ENCODE measurements at regions not wholly inside any gene's neighbourhood (a gene's known extent, or its start where the extent isn't known, plus 50 kb on each side); places are given as distances from the start of the nearest gene placed in this dataset.
"Not testable (repeated sequence)": the region's sequence is repeated elsewhere in the genome, so short reads cannot be mapped to it uniquely, and the experiment has no call there.

DNA sequence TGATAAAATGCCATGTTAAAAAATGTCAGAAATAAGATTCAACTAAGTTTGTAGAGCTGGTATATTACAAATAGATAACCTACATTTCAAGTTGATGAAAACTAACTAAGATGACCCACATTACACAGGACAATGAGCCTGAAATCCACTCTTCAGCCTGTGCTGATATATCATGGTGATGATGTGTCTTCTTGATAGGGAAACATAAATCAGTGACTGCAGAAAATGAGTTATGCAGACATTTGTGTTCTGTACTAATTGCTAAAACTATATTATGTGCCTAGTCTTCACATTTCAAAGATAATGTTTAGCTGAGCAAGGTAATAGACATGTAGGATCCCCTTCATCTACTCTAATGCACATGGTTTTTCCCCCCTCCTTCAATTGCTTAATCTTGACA is 331.6 kb upstream of the F9 start:
- DNase-seq: no peak

DNA sequence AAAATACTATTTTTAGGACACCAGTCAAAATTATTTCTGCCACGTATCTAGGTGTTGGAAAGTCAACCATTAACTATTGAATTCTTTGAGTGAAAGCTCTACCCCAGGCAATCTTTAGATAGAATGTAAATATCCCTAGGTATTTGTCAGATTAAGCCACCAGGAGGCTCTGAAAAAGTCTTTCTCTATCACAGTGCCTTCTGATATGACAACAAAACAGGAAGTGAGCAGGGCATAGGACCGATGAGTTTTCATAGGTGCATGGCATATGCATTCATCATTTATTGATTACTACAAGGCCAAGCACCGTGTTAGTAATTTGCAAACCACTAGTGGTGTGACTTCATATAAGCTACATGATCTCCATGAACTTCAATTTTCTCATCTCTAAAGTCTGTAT is 333.6 kb upstream of the F9 start:
- DNase-seq: no peak

- DNase-seq: no peak
Measured at GRCh38 chrX:139194571-139195280, 335.8 kb upstream of the F9 start.

DNA sequence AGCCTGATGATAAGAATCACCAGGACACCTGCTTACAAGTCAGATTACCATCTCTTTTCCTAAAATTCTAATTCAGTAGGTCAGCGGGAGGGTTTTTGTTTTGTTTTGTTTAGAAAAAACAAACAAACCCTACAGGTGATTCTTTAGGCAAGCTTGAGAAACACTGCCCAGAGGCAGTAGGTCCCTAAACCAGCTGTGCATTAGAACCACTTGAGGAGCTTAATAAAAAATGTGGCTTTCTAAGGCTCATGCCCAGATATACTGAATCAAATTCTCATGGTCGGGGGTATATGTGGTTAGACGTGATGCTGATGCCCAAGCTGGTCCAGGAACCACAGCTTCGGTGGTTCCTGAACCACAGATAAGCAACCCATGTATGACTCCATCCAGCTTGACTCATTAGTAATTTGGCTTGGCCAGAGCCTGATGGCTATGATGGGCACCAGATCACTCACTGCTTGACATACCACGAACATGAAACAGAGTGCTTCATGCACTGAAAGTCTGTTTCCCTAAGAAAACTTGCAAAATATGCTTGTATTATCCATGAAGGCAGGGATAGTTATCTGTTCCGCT is 338.1 kb upstream of the F9 start:
- no peak for DNase-seq

GRCh38 chrX:139191746-139192385 is 338.7 kb upstream of the F9 start:
- DNase-seq: no peak

DNA sequence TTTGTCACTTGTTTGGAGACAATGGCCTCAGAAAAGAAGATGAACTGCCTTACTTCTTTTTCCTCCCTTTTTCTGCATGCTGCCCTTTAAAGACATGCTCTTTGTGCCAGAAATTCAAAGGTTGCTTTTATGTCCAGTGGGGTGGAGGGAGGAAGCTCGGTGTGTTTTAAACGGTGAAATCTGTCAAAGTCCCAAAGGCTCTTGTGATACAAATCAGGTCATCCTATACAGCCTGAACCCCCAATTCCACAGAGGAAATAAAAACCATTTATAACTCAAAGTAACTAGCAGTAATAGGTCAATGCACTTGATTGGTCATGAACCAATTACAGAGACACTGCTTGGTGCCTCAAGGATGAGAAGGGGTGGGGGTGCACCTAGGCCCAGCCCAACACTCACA is 339.3 kb upstream of the F9 start:
- no peak for DNase-seq

DNA sequence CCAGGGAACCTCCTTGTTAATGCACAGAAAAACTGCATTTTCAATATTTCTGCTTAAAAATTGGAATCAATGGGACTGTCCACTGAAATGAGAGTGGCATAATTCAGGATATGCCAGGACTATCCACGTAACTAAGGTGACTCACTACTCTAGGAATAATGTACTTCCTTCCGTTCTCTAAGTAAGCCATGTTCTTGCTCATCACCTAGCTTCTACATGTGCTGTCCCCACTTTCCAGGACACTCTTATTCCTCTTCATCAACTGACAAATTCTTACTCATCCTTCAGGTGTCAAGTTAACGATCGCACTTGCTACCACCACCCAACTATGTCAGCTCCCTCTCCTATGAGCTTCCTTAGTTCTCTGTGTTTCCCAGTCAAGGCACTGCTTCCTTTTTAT is 342.8 kb upstream of the F9 start:
- DNase-seq: no peak

DNA sequence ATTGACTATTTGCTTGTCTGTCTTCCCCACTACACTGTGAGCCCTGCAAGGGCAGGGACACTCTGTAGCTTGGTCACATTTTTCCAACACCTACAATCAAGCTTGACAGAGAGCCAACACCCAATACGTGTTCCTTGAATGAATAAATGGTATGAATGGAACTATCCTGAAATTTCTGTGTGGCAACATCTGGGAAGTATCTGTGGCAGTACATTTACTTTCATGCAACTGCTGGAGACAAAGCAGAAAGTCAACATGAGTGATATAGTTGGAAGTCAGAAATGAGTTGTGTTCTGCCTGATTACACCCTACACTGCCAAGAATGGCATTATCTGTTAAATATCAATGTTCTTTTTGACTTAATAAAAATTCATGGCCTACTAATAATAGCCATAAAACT is 343.5 kb upstream of the F9 start:
- DNase-seq: no peak

DNA sequence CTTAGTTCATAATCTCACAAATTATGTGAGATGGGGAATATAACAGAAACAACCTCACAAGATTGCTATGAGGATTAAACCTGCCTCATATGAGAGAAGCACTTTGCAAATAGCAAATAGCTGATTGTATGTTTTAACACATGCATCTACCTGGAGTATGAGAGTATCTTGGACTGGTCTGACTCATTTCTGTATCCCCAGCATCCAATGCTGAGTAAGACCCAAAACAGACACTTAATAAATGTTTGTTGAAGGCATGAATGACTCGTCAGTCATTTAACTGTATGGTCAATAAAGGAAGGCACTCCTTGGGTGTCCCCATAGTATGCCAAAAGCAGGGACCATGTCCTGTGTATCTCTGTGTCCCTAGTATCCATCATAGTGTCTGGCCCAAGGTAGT is 350.9 kb upstream of the F9 start:
- no peak for DNase-seq

DNA sequence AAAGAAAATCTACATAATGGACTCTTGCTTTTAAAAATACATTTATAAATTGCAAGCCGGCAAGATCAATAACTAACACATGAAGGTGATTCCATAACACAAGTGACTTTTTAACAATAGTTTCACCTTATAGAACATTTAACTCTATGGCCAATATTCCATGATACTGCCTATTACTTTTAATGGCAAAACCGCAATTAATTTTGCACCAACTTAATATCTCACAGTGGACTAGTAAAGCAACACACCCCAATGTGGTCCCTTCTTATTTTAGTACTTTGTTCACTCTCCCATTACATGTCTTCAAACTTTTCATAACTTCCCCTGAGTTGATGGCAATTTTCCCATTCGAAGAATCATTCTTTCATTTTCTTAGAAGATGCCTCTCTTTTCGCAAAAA is 351.6 kb upstream of the F9 start:
- no peak for DNase-seq

- DNase-seq: no peak
Measured at GRCh38 chrX:139172731-139173130, 357.8 kb upstream of the F9 start.

DNA sequence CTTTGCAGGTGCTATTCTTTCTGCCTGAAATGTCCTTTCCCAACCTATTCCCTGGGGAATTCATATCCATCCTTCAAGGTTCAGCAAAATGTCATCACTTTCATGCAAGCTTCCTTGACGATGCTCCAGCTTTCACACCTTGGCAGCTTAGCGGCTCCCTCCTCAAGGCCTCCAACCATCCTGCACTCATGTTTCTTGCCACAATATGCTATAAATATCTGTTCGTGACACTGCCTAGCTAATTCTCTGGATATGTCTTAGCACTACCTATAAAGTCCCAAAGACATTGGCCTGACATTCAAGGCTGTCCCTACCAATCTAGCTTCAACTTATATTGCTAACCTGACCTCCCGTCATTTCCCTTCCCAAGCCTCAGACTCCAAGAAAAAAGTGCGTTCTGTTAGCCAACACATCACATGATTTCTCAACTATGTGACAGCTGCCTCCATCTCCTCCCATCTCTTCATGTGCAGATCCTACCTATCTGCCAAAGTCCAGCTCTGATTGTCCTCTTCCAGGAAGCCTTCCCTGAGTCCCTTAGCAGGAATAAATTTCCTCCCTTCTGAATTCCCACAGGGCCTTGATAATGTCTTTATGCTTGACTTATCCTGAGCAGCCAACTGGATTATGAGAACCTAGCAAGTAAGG is 359.9 kb upstream of the F9 start:
- no peak for DNase-seq

- no peak for DNase-seq
Measured at GRCh38 chrX:139167282-139167681, 363.3 kb upstream of the F9 start.

DNA sequence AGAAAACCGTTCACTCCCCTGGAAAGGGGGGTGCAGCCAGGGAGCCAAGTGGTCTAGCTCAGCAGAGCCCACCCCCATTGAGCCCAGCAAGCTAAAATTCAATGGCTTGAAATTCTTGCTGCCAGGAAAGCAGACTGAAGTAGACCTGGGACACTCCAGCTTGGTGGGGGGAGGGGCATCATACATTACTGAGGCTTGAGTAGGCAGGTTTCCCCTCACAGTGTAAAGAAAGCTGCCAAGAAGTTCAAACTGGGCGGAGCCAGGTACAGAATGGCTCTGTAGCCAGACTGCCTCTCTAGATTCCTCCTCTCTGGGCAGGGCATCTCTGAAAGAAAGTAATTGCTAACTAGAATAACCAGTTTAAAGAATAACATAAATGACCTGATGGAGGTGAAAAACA is 372.3 kb upstream of the F9 start:
- no peak for DNase-seq

GRCh38 chrX:139156356-139156755 is 374.2 kb upstream of the F9 start:
- DNase-seq: no peak

- not testable (repeated sequence) for DNase-seq
Measured at GRCh38 chrX:139146625-139147024, 383.9 kb upstream of the F9 start.

DNA sequence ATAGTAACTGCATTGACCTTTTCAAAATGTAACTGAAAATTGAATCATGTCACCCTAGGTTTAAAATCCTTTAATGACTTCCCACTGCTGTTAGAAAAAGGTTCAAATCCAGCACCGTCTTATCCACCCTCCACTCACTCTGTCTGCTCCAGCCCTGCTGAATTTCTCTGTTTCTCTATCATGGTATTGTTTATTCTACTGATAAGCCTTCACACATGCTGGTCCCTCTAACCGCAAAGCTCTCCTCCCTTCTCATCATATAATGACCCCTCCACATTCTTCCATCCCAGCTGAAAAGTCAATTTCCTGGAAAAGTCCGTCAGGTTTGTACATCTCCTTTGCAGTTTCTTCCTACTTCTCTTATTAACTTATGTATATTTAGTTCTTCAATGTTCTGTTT is 389.2 kb upstream of the F9 start:
- no peak for DNase-seq

GRCh38 chrX:139134316-139134715 is 396.2 kb upstream of the F9 start:
- DNase-seq: no peak

GRCh38 chrX:139126493-139126892 is 404.0 kb upstream of the F9 start:
- DNase-seq: no peak

DNA sequence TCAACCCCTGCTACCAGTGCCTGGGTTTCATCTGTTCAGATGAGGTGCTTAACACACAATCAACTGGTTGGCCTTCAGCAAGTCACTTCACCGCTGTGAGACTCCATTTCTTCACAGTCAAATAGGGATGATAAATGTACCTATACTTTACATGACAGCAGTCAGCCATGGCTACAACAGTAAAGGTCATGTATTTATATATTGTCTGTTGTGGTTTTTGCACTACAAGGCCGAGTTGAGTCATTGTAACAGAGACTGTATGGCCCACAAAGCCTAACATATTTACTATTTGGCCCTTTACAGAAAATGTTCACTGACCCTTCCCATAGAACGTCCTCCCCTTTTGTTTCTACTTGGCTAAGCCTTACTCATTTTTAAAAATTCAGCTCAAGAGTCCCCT is 404.6 kb upstream of the F9 start:
- DNase-seq: no peak

GRCh38 chrX:139121616-139122286 is 408.8 kb upstream of the F9 start:
- no peak for DNase-seq

GRCh38 chrX:139120760-139121159 is 409.2 kb upstream of the FGF13 start:
- DNase-seq: no peak

DNA sequence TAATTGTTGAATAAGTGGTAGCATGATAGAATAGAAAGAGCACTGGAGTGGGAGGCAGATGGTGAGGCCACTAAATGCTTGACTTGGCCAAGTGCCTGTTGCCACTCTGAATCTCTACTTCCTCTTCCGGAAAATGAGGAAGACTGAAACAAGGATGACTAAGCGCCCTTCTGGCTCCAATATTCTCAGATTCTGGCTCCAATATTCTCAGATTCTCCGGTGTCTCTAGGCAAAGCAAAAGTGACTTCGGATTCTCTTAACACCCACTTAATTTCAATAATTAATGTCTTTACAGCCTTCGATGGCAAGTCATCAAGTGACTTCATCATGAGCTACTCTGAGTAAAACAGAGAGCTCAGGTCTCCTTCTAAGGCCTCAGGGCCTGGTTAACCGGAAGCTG is 402.2 kb upstream of the FGF13 start:
- DNase-seq: no peak

GRCh38 chrX:139112432-139112831 is 400.9 kb upstream of the FGF13 start:
- no peak for DNase-seq

Measured in COR-L47 (cell line).